ENCODE measurements at regions not wholly inside any gene's neighbourhood (a gene's known extent, or its start where the extent isn't known, plus 50 kb on each side); places are given as distances from the start of the nearest gene placed in this dataset.
"Not testable (repeated sequence)": the region's sequence is repeated elsewhere in the genome, so short reads cannot be mapped to it uniquely, and the experiment has no call there.

GRCh38 chr5:119746984-119747383 is 117.6 kb downstream of the FAM170A start:
- no peak overlapping the region for H3K4me3 ChIP-seq (replicated peaks in 1 of 3)
- no peaks in the 10 kb centered on the region for H3K9me3 ChIP-seq
- TF ChIP-seq CTCF (IDR thresholded peaks at IDR 0.05) (no peak), POLR2A (IDR thresholded peaks at IDR 0.05) (no peak)
- no peak for DNase-seq
- H3K27ac ChIP-seq, result no peak overlapping the region
- intact Hi-C loops (cut with DNase I), result no loop called here
- WGBS, 2 donors, result 75 to 82% methylated on average over 3 of the region's 3 CpGs
- no peaks in the 10 kb centered on the region for H3K27me3 ChIP-seq
- no peaks in the 10 kb centered on the region for H3K36me3 ChIP-seq
- no peaks in the 10 kb centered on the region for H3K4me1 ChIP-seq

- H3K4me1 ChIP-seq, result no peaks in the 10 kb centered on the region
- no peak overlapping the region for H3K27ac ChIP-seq
- H3K27me3 ChIP-seq, result no peaks in the 10 kb centered on the region
- 89 to 90% methylated on average over 24 of the region's 24 CpGs for WGBS, 2 donors
- no peak for TF ChIP-seq CTCF (IDR thresholded peaks at IDR 0.05)
- TF ChIP-seq POLR2A (IDR thresholded peaks at IDR 0.05), result no peak
- no peak overlapping the region for H3K4me3 ChIP-seq (replicated peaks in 1 of 3)
- no peaks in the 10 kb centered on the region for H3K9me3 ChIP-seq
- no peaks in the 10 kb centered on the region for H3K36me3 ChIP-seq
- no peak for DNase-seq
- intact Hi-C loops (cut with DNase I), result no loop called here
Measured at GRCh38 chr5:119750887-119751733, 121.8 kb downstream of the FAM170A start.

- no peak overlapping the region for H3K4me3 ChIP-seq (replicated peaks in 1 of 3)
- no peaks in the 10 kb centered on the region for H3K9me3 ChIP-seq
- intact Hi-C loops (cut with DNase I), result no loop called here
- no peak overlapping the region for H3K27ac ChIP-seq
- DNase-seq, result no peak
- TF ChIP-seq CTCF (IDR thresholded peaks at IDR 0.05) (no peak), POLR2A (IDR thresholded peaks at IDR 0.05) (no peak)
- H3K4me1 ChIP-seq, result no peaks in the 10 kb centered on the region
- 78 to 79% methylated on average over 6 of the region's 6 CpGs for WGBS, 2 donors
- no peaks in the 10 kb centered on the region for H3K27me3 ChIP-seq
- no peaks in the 10 kb centered on the region for H3K36me3 ChIP-seq
Measured at GRCh38 chr5:119751734-119752094, 122.4 kb downstream of the FAM170A start.

- intact Hi-C loops (cut with DNase I), result no loop called here
- H3K4me1 ChIP-seq, result no peaks in the 10 kb centered on the region
- no peak for DNase-seq
- H3K4me3 ChIP-seq (replicated peaks in 1 of 3), result no peak overlapping the region
- H3K9me3 ChIP-seq, result no peaks in the 10 kb centered on the region
- no peaks in the 10 kb centered on the region for H3K27me3 ChIP-seq
- no peaks in the 10 kb centered on the region for H3K36me3 ChIP-seq
- WGBS, 2 donors, result 88 to 89% methylated on average over 8 of the region's 8 CpGs
- no peak for TF ChIP-seq CTCF (IDR thresholded peaks at IDR 0.05)
- no peak for TF ChIP-seq POLR2A (IDR thresholded peaks at IDR 0.05)
- H3K27ac ChIP-seq, result no peak overlapping the region
Measured at GRCh38 chr5:119752921-119753886, 123.8 kb downstream of the FAM170A start.

- H3K27me3 ChIP-seq; H3K4me3 ChIP-seq (replicated peaks in 1 of 3); H3K27ac ChIP-seq; DNase-seq; H3K36me3 ChIP-seq; H3K9me3 ChIP-seq; intact Hi-C loops (cut with DNase I); H3K4me1 ChIP-seq: not testable (repeated sequence)
- WGBS, 2 donors, result 81 to 91% methylated on average over 7 of the region's 7 CpGs
Measured at GRCh38 chr5:119754825-119755224, 125.5 kb downstream of the FAM170A start.
